Karpas-422 (cell line): ENCODE measurements at regions not wholly inside any gene's neighbourhood (a gene's known extent, or its start where the extent isn't known, plus 50 kb on each side); places are given as distances from the start of the nearest gene placed in this dataset.

Experiments used
- DNase-seq: peaks from one replicate; pipeline ENCODE4 v3.0.0-alpha.2; 2015
- H2AFZ ChIP-seq: fragments of 200-600 bp; sonication (generic); 2 replicates; pipeline ENCODE4 v1.6.1; 2014; ENCODE audit warnings: antibody characterized with exemption, low read length, mixed read lengths
- H3K27ac ChIP-seq: fragments of 200-600 bp; sonication (generic); 2 replicates; pipeline ENCODE4 v1.5.1; 2014; ENCODE audit warnings: mild to moderate bottlenecking, low read length, moderate library complexity
- H3K27me3 ChIP-seq: fragments of 200-600 bp; sonication (generic); 2 replicates; pipeline ENCODE4 v1.6.1; 2014; ENCODE audit warnings: low read length, mixed read lengths
- H3K36me3 ChIP-seq: fragments of 200-600 bp; sonication (generic); 2 replicates; pipeline ENCODE4 v1.6.1; 2014; ENCODE audit warnings: low read length, mixed read lengths; ENCODE audit not compliant: insufficient read depth
- H3K4me1 ChIP-seq: fragments of 200-600 bp; sonication (generic); 2 replicates; pipeline ENCODE4 v1.6.1; 2014; ENCODE audit warnings: mild to moderate bottlenecking, low read length, mixed read lengths
- H3K4me2 ChIP-seq: fragments of 200-600 bp; sonication (generic); 2 replicates; pipeline ENCODE4 v1.6.1; 2014; ENCODE audit warnings: low read length, low read depth, mild to moderate bottlenecking; ENCODE audit not compliant: poor library complexity, severe bottlenecking
- H3K4me3 ChIP-seq: fragments of 200-600 bp; sonication (generic); 2 replicates; pipeline ENCODE4 v1.5.1; 2014; ENCODE audit warnings: mild to moderate bottlenecking, antibody characterized with exemption, low read length, mixed read lengths
- H3K79me2 ChIP-seq: fragments of 200-600 bp; sonication (generic); 2 replicates; pipeline ENCODE4 v1.6.1; 2014; ENCODE audit warnings: mild to moderate bottlenecking, low read length, mixed read lengths
- H3K9ac ChIP-seq: fragments of 200-600 bp; sonication (generic); 2 replicates; pipeline ENCODE4 v1.6.0; 2014; ENCODE audit warnings: low read length
- H3K9me2 ChIP-seq: fragments of 200-600 bp; sonication (generic), shearing (Covaris generic); replicated peaks from 2 replicates; pipeline ENCODE4 v1.6.0; 2014; ENCODE audit warnings: mild to moderate bottlenecking, low read length, moderate library complexity; ENCODE audit not compliant: insufficient read depth
- H3K9me3 ChIP-seq: fragments of 300-700, 200-600 bp; sonication (generic); 2 replicates; pipeline ENCODE4 v1.6.1; 2014; ENCODE audit warnings: low read length, mixed read lengths
- H4K20me1 ChIP-seq: fragments of 200-600 bp; sonication (generic); 2 replicates; pipeline ENCODE4 v1.6.1; 2014; ENCODE audit warnings: mild to moderate bottlenecking, antibody characterized with exemption, low read length, low read depth; ENCODE audit not compliant: insufficient read depth

- H3K27ac ChIP-seq = no peak overlapping the region
- no peak overlapping the region for H3K4me2 ChIP-seq
- H3K27me3 ChIP-seq = no peaks in the 10 kb centered on the region
- no peaks in the 10 kb centered on the region for H4K20me1 ChIP-seq
- H3K4me3 ChIP-seq = no peak overlapping the region
- no peak overlapping the region for H3K9ac ChIP-seq
- no peak overlapping the region for H2AFZ ChIP-seq
- H3K79me2 ChIP-seq = no peaks in the 10 kb centered on the region
- no peaks in the 10 kb centered on the region for H3K4me1 ChIP-seq
- H3K9me3 ChIP-seq = no peaks in the 10 kb centered on the region
- no peak for DNase-seq
- no peaks in the 10 kb centered on the region for H3K9me2 ChIP-seq
- no peaks in the 10 kb centered on the region for H3K36me3 ChIP-seq
These were observed 71.0 kb upstream of the TARS1 start for GRCh38 chr5:33369485-33370465.

- Histone ChIP-seq H3K4me2 (no peak overlapping the region), H2AFZ (no peak overlapping the region), H3K4me1 (no peaks in the 10 kb centered on the region)
These were observed 70.3 kb upstream of the TARS1 start for GRCh38 chr5:33370466-33370859.

GRCh38 chr5:33371660-33372059 lies 69.1 kb upstream of the TARS1 start:
- Histone ChIP-seq H3K36me3 (no peaks in the 10 kb centered on the region), H3K9ac (no peak overlapping the region), H3K9me3 (no peaks in the 10 kb centered on the region), H3K4me1 (no peaks in the 10 kb centered on the region), H4K20me1 (no peaks in the 10 kb centered on the region), H3K79me2 (no peaks in the 10 kb centered on the region), H3K9me2 (no peaks in the 10 kb centered on the region), H3K4me2 (no peak overlapping the region), H3K27me3 (no peaks in the 10 kb centered on the region), H3K27ac (no peak overlapping the region), H2AFZ (no peak overlapping the region), H3K4me3 (no peak overlapping the region)
- no peak for DNase-seq

More at GRCh38 chr5:33370466-33370859, 70.3 kb upstream of the TARS1 start:
- DNase-seq = no peak
- Histone ChIP-seq H3K27ac (no peak overlapping the region), H3K9ac (no peak overlapping the region), H3K27me3 (no peaks in the 10 kb centered on the region), H3K36me3 (no peaks in the 10 kb centered on the region), H3K9me2 (no peaks in the 10 kb centered on the region), H3K79me2 (no peaks in the 10 kb centered on the region), H3K4me3 (no peak overlapping the region), H3K9me3 (no peaks in the 10 kb centered on the region), H4K20me1 (no peaks in the 10 kb centered on the region)

DNA sequence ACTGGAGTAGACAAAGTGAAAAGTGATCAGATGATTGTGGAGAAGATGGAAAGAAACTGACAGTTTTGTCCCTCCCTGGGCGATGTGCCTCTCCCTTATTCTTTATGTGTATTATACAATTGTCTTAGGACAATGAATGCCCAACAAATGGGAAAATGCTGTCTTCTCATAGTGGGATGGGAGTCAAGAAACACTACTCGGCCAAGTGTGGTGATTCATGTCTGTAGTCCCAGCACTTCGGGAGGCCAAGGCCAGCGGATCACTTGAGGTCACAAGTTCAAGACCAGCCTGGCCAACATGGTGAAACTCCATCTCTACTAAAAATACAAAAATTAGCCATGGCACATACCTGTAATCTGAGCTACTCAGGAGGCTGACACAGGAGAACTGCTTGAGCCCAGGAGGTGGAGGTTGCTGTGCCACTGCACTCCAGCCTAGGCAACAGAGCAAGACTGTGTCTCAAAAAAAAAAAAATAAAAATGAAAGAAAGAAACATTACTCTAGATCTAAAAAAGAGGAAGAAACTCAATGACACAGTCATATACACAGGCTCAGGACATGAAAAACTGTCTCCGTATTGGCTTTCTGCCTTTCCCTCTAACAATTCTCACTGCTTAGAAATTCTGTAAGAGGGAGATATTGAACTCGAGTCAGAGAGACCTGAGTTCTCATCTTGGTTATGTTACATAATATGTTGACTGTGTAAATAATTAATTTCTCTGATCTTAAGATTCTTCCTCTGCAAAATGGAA lies 67.9 kb upstream of the TARS1 start:
- no peak for DNase-seq
- no peaks in the 10 kb centered on the region for H3K79me2 ChIP-seq
- H3K9ac ChIP-seq = no peak overlapping the region
- no peak overlapping the region for H2AFZ ChIP-seq
- no peaks in the 10 kb centered on the region for H3K27me3 ChIP-seq
- H3K9me3 ChIP-seq = no peaks in the 10 kb centered on the region
- no peak overlapping the region for H3K27ac ChIP-seq
- H3K9me2 ChIP-seq = no peaks in the 10 kb centered on the region
- no peaks in the 10 kb centered on the region for H4K20me1 ChIP-seq
- H3K4me3 ChIP-seq = no peak overlapping the region
- H3K4me1 ChIP-seq = no peaks in the 10 kb centered on the region
- H3K4me2 ChIP-seq = no peak overlapping the region
- H3K36me3 ChIP-seq = no peaks in the 10 kb centered on the region

GRCh38 chr5:33375900-33376299 lies 64.9 kb upstream of the TARS1 start:
- no peaks in the 10 kb centered on the region for H3K27me3 ChIP-seq
- H3K36me3 ChIP-seq = no peaks in the 10 kb centered on the region
- H3K9me2 ChIP-seq = no peaks in the 10 kb centered on the region
- H2AFZ ChIP-seq = no peak overlapping the region
- no peak overlapping the region for H3K4me3 ChIP-seq
- no peak overlapping the region for H3K27ac ChIP-seq
- H4K20me1 ChIP-seq = no peaks in the 10 kb centered on the region
- no peaks in the 10 kb centered on the region for H3K79me2 ChIP-seq
- DNase-seq = no peak
- no peaks in the 10 kb centered on the region for H3K9me3 ChIP-seq
- peaks cover 5% of the 10 kb centered on the region; the same call in 1 of the 2 replicates for H3K4me1 ChIP-seq
- no peak overlapping the region for H3K9ac ChIP-seq
- H3K4me2 ChIP-seq = no peak overlapping the region

DNA sequence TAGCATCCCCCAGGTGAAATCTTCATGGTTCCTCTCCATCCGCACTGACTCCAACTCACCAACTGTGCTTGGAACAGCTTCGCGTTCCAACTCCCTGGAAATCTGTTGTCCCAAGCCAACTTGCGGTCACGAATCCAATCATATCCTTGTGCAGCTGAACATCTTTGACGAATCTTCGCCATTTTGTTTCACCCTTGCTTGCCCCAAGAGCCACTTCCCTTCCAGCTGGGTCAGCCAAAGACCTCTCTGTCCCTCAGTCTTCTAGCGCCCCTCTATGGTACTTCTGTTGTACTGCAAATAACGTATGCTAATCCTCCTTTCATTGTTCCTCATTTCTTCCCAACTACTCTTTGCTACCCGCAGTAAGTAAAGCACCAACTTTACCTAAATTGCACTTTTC lies 61.0 kb upstream of the TARS1 start:
- H3K4me3 ChIP-seq = no peak overlapping the region
- DNase-seq = peak; percentile 78
- no peak overlapping the region for H2AFZ ChIP-seq
- H3K9me3 ChIP-seq = no peaks in the 10 kb centered on the region
- H3K27ac ChIP-seq = no peak overlapping the region
- no peaks in the 10 kb centered on the region for H4K20me1 ChIP-seq
- H3K9me2 ChIP-seq = no peaks in the 10 kb centered on the region
- no peak overlapping the region for H3K4me2 ChIP-seq
- no peaks in the 10 kb centered on the region for H3K27me3 ChIP-seq
- no peaks in the 10 kb centered on the region for H3K79me2 ChIP-seq
- no peaks in the 10 kb centered on the region for H3K36me3 ChIP-seq
- H3K4me1 ChIP-seq = peaks cover 5% of the 10 kb centered on the region; the same call in 1 of the 2 replicates
- no peak overlapping the region for H3K9ac ChIP-seq

DNA sequence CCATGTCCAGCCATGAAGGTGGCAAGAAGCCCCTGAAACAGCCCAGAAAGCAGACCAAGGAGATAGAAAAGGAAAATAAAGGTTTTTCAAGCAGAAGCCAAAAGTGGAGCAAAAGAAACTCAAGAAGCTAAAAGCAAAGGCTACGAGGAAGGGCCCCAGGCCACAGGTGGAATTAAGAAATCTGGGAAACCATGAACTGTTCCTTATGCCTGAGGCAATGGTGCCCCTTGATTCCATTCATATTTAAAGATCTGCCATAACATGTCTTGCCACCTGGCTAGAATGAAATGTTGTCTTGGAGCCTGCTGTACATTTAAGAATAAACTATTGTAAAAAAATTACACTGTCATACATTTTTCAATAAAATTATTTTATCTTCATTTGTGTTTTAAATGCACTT lies 59.5 kb upstream of the TARS1 start:
- Histone ChIP-seq H3K36me3 (no peaks in the 10 kb centered on the region), H3K4me3 (no peak overlapping the region), H3K4me1 (peaks cover 5% of the 10 kb centered on the region; the same call in 1 of the 2 replicates), H3K27ac (no peak overlapping the region), H3K4me2 (no peak overlapping the region), H3K9me3 (no peaks in the 10 kb centered on the region), H2AFZ (no peak overlapping the region), H3K9ac (no peak overlapping the region), H4K20me1 (no peaks in the 10 kb centered on the region), H3K9me2 (no peaks in the 10 kb centered on the region), H3K27me3 (no peaks in the 10 kb centered on the region), H3K79me2 (no peaks in the 10 kb centered on the region)
- no peak for DNase-seq
